Effector memory CD4-positive, alpha-beta T cell (primary cell): ENCODE measurements at regions not wholly inside any gene's neighbourhood (a gene's known extent, or its start where the extent isn't known, plus 50 kb on each side); places are given as distances from the start of the nearest gene placed in this dataset.
"Not testable (repeated sequence)": the region's sequence is repeated elsewhere in the genome, so short reads cannot be mapped to it uniquely, and the experiment has no call there.

ENCODE experiments used
- DNase-seq, 3 donors: peaks; one replicate each; pipeline ENCODE4 v3.0.0-alpha.2; 2020
- H3K27ac ChIP-seq: 2 replicates; pipeline ENCODE4 v1.7.0; 2013; ENCODE audit warnings: mild to moderate bottlenecking, low read length, moderate library complexity; ENCODE audit not compliant: insufficient read depth, poor library complexity, severe bottlenecking
- H3K27me3 ChIP-seq: replicated peaks from 2 replicates; pipeline ENCODE4 v1.7.0; 2013; ENCODE audit warnings: mild to moderate bottlenecking, low read length; ENCODE audit not compliant: insufficient read depth, control insufficient read depth, poor library complexity, severe bottlenecking
- H3K36me3 ChIP-seq: 2 replicates; pipeline ENCODE4 v1.7.0; 2013; ENCODE audit warnings: mild to moderate bottlenecking, low read length, moderate library complexity; ENCODE audit not compliant: control insufficient read depth, insufficient read depth
- H3K4me1 ChIP-seq: 2 replicates; pipeline ENCODE4 v1.7.0; 2013; ENCODE audit warnings: low read length, mild to moderate bottlenecking; ENCODE audit not compliant: control insufficient read depth, insufficient read depth, poor library complexity, severe bottlenecking
- H3K4me3 ChIP-seq: 2 replicates; pipeline ENCODE4 v1.7.0; 2013; ENCODE audit warnings: low read length, low read depth, mild to moderate bottlenecking; ENCODE audit not compliant: insufficient read depth, poor library complexity, severe bottlenecking
- H3K9me3 ChIP-seq: 2 replicates; pipeline ENCODE4 v1.7.0; 2013; ENCODE audit warnings: mild to moderate bottlenecking, low read length, moderate library complexity; ENCODE audit not compliant: control insufficient read depth

- not testable (repeated sequence) for DNase-seq, H3K36me3 ChIP-seq, H3K9me3 ChIP-seq, H3K4me1 ChIP-seq, H3K27me3 ChIP-seq, H3K4me3 ChIP-seq, H3K27ac ChIP-seq
Measured at GRCh38 chr9:135384815-135385405, 94.7 kb upstream of the PPP1R26 start.

DNA sequence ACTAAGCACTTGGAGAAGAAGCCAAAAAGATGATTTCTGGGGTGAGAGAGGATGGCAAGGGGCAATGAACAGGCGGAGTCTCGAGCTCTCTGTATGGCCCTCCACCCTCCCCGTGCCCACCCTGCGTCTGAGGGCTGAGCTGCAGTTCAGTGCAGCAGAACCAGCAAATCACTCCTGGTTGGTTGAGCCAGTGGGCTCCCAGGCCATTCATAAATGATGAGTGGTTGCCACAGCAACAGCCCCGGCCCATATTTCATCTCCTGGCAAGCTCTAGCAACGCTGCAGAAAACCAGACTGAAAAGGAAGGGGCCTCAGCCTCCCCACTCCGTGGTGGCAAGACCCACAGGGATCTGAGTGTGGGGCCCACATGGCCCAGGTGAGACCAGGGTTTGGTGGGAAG lies 93.8 kb upstream of the PPP1R26 start:
- no peak for DNase-seq
- H3K4me3 ChIP-seq: no peak overlapping the region
- no peaks in the 10 kb centered on the region for H3K27me3 ChIP-seq
- no peaks in the 10 kb centered on the region for H3K36me3 ChIP-seq
- H3K4me1 ChIP-seq: no peaks in the 10 kb centered on the region
- no peaks in the 10 kb centered on the region for H3K9me3 ChIP-seq
- no peak overlapping the region for H3K27ac ChIP-seq

- no peak overlapping the region for H3K27ac ChIP-seq
- no peaks in the 10 kb centered on the region for H3K27me3 ChIP-seq
- H3K4me1 ChIP-seq: no peaks in the 10 kb centered on the region
- no peaks in the 10 kb centered on the region for H3K36me3 ChIP-seq
- no peak for DNase-seq
- H3K9me3 ChIP-seq: no peaks in the 10 kb centered on the region
- no peak overlapping the region for H3K4me3 ChIP-seq
Measured at GRCh38 chr9:135387976-135388375, 91.6 kb upstream of the PPP1R26 start.

DNA sequence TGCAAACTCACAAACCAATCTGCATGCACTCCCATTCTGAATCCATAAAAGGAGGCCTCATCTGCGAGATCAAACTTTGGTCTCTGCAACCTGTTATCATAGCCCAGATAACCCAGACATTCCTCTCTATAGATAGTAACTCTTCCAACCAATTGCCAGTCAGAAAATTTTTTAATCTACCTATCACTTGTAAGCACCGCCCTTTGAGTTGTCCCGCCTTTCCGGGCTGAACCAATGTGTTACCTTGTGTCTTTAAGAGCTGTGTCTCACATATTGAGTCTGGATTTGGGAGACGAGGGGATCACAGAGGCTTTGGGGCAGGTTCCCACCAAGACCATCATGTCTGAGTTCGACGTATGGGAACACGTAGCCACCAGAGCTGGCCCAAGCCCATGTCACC lies 91.1 kb upstream of the PPP1R26 start:
- no peaks in the 10 kb centered on the region for H3K36me3 ChIP-seq
- H3K4me3 ChIP-seq: no peak overlapping the region
- no peaks in the 10 kb centered on the region for H3K27me3 ChIP-seq
- no peak for DNase-seq
- H3K4me1 ChIP-seq: no peaks in the 10 kb centered on the region
- no peak overlapping the region for H3K27ac ChIP-seq
- no peaks in the 10 kb centered on the region for H3K9me3 ChIP-seq

DNA sequence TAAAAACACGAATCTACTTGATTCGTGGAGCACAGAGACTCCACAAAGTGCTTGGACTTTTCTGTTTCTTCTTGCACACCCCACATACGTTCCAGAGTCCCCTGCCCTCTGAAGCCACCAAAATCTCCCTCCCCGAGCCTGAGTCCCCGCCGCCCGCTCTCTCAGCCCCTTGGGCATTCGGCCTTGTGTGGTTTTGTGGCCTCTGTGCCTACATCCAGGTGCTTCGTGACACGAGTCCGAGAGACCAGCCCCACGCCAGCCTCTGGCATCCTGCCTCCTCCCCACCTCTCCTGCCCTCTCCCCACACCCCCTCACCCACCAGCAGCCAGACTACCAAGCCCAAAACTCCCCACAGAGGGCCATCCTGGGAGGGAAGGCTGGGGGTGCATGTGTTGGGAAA lies 87.8 kb upstream of the PPP1R26 start:
- H3K36me3 ChIP-seq: no peaks in the 10 kb centered on the region
- no peaks in the 10 kb centered on the region for H3K27me3 ChIP-seq
- no peak for DNase-seq
- no peak overlapping the region for H3K27ac ChIP-seq
- H3K9me3 ChIP-seq: no peaks in the 10 kb centered on the region
- H3K4me1 ChIP-seq: no peaks in the 10 kb centered on the region
- H3K4me3 ChIP-seq: no peak overlapping the region

GRCh38 chr9:135392511-135392910 lies 87.1 kb upstream of the PPP1R26 start:
- H3K27ac ChIP-seq: no peak overlapping the region
- no peak for DNase-seq
- H3K4me1 ChIP-seq: no peaks in the 10 kb centered on the region
- H3K27me3 ChIP-seq: no peaks in the 10 kb centered on the region
- no peak overlapping the region for H3K4me3 ChIP-seq
- H3K9me3 ChIP-seq: no peaks in the 10 kb centered on the region
- H3K36me3 ChIP-seq: no peaks in the 10 kb centered on the region

DNA sequence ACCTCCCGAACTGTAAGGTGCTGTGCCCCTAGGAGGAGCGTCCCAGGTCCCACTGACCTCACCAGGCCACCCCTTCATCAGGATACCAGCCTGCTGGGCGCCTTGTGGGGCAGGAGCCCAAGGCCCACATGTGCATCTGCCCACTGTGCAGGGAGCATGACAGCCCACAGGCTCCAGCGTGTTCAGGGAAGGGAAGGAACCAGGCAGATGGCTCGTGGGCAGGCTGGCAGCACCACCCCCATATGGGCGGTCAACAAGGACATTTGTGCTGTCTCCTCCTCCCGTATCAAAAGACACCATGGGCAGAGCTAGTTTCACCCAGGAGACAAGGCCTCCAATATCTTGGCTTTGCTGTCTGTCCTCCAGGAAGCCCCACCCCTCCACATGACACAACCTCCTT lies 85.5 kb upstream of the PPP1R26 start:
- Histone ChIP-seq H3K27me3 (no peaks in the 10 kb centered on the region), H3K36me3 (no peaks in the 10 kb centered on the region), H3K27ac (no peak overlapping the region), H3K9me3 (no peaks in the 10 kb centered on the region), H3K4me3 (no peak overlapping the region), H3K4me1 (no peaks in the 10 kb centered on the region)
- no peak for DNase-seq

DNA sequence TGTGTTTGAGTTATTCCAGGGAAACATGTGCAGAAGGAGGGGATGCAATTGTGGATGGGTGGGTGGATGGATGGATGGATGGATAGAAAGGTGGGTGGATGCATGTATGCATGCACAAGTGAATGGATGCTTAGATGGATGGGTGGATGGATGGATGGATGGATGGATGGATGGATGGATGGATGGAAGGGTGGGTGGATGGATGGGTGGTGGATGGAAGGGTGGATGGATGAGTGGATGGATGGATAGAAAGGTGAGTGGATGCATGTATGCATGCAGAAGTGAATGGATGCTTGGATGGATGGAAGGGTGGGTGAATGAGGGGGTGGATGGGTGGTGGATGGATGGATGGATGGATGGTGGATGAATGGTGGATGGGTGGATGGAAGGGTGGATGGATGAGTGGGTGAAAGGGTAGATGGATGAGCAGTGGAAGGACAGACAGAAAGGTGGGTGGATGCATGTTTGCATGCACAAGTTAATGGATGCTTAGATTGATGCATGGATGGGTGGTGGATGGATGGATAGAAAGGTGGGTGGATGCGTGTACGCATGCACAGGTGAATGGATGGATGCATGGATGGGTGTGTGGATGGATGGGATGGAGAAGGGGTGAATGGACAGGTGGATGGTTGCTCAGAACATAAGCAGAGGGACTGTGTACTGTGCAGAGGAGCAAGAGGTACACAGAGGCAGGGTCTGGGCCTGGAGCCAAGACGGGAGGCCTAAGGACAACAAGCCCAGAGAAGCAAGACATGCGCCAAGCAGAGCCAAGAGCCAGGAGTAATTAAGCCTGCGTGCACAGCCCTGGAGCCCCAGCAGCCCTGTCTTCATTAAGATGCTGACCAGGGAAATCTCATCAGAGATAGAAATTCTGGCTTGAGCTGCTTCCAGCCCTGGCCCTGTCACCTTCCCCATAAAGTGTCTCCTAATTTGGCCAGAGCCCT lies 84.6 kb upstream of the PPP1R26 start:
- Histone ChIP-seq H3K9me3 (no peaks in the 10 kb centered on the region), H3K4me1 (no peaks in the 10 kb centered on the region), H3K4me3 (no peak overlapping the region), H3K36me3 (no peaks in the 10 kb centered on the region), H3K27me3 (no peaks in the 10 kb centered on the region), H3K27ac (no peak overlapping the region)
- DNase-seq: no peak

DNA sequence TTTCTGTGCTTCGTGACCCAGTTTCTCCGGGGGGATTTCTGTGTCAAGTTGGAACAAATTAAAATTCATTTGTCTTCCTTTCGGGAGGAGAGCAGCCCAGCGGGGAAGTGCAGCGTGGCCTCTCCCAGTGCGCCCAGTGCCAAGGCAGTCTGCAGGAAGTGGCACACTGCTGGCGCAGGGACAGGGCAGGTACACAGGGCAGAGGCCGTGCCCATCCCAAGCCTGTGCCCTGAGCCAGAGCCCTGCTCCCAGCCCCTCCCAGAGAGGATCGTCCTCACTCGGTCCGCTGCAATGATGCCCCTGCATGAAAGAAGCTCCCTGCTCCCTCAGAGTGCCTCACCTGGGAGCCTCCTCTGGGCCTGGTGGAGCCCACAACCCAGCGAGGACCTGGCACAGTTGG lies 82.4 kb upstream of the PPP1R26 start:
- Histone ChIP-seq H3K9me3 (no peaks in the 10 kb centered on the region), H3K4me3 (no peak overlapping the region), H3K4me1 (no peaks in the 10 kb centered on the region), H3K27ac (no peak overlapping the region), H3K27me3 (no peaks in the 10 kb centered on the region), H3K36me3 (no peaks in the 10 kb centered on the region)
- DNase-seq: no peak

DNA sequence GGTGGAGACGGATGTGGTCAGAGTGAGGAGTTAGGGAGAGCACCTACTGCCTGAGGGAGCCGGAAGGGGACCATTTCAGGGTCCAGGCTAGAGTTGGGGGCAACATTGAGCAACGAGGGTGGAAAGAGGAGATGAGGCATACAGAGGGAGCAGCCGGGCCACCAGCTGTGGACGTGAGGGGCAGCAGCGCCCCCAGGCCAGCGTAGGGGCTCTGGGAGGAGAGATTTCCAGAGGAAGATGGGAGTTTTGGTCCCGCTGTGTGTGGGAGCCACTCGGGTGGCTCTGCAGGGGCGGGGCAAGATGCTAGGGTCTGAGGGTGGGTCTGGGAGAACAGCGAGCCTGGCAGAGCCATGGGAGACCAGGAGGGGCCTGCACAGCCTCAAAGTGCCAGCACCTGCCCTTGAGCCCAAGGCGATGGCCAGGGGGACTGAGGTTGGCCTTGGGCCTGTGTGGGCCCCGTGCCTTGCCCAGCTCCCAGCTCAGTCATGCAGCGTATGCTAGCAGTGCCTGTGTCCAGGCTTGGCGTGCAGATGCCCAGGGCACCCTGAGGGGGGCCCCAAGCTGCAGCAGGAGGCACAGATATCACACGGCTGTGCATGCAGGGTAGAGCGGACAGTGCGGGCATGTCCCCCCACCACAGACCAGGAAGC lies 80.5 kb upstream of the PPP1R26 start:
- Histone ChIP-seq H3K27me3 (no peaks in the 10 kb centered on the region), H3K4me1 (no peaks in the 10 kb centered on the region), H3K4me3 (no peak overlapping the region), H3K9me3 (no peaks in the 10 kb centered on the region), H3K27ac (no peak overlapping the region), H3K36me3 (no peaks in the 10 kb centered on the region)
- no peak for DNase-seq
